ENCODE measurements at regions not wholly inside any gene's neighbourhood (a gene's known extent, or its start where the extent isn't known, plus 50 kb on each side); places are given as distances from the start of the nearest gene placed in this dataset.

DNA sequence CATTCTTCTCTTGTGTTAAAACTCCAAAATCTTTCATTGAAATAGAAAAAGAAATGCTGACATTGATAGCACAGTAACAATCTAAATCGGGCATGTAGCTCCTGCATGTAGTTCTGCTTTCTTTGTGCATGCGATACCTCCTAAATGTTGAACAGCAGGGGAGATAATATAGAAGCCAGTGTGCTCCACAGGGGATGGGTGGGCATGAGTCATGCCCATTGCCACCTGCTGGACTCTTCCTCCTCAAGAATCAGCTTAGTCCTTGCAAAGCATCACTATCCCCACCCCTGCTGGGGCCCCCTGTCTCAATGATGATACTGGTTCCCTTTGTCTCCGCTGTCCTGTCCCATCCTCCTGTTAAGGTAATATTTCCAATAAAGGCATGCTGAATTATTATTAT, 203.0 kb downstream of the RWDD3 start:
- no peak for ATAC-seq

DNA sequence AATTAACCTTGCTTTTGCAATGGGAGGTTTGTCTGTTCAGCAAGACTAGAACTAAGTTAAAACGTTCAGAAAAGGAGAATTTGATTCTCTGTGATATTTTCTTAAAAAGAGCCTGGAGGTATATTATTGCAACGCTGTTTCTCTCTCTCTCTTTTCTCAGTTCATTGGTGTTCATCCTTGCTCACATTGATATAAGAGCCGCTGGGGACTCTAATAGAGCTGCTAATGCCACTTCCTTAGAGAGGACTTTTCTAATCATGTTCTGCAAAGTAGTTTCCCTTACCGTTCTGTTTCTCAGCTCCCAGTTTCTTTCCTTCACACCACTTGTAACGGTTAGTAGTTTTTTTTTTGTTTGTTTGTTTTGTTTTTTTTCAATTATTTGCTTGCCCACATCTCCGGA, 203.8 kb downstream of the RWDD3 start:
- no peak for ATAC-seq

DNA sequence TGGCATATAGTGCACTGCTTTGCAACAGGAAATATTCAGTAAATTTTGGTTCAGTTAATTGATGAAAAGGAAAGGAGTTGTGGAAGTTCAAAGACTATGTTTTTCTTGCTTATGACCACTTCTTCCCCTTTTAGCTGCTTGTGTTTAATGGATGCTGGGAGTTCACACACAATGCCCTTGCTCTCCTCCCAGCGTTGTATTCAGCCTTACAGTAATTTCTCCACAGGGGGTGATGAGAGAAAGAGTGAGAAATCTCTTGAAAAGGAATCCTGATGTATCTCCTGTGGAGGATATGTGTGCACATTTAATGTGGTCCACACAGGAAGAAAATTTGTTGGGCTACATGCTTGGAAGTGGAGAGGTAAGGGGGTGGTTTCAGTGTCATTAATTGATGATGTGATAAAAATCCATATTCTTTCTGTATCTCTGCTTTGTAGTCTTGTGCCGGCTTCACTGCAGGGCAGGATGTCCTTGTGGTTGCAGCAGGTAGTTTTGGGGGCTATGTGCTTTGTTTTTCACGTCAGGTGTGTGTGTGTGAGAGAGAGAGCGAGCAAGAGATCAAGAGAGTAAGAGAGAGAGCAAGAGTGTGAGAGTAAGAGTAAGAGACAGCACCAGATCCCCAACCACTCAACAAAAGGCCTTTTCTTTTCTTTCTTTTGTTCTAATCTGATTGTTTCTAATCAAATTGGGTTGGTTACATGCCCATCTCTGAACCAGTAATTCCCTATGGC, 204.4 kb downstream of the RWDD3 start:
- no peak for ATAC-seq

DNA sequence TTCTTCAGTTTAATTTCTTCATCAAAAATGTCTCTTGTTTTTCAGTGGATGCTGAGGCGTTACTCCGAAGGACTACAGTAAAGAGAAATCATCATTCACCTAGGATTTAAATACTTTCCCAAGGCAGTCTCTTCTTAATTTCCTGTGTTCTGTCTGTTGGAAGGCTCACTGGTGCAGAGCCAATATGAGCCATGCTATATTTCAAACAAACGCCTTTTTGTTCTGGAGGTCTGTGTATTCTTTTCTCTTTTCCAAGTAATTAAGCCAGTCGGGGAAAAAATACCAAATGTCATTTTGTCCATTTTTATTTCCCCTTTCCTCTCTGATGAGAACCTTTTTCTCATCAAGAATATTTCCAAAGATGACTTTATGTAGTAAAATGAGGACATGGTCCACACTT, 206.5 kb downstream of the RWDD3 start:
- no peak for ATAC-seq

DNA sequence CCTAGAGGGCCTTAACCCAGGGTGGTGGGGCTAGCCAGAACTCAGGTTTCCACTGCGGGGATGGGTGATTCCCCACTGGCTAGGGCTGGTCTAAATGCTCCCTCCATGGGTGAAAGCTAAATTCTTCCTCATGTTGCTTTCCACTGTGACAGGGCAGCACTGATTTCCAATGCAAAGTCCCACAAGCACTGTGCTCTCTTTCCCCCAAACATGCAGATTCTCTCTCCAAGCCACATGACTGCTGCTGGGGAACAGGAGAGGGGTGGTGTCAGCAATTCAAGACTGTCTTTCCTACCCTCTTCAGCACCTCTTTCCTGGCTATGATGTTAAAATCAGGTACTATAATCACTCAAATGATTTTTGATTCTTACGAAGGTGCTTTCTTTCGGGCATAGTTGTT, 215.5 kb downstream of the RWDD3 start:
- ATAC-seq, result no peak

DNA sequence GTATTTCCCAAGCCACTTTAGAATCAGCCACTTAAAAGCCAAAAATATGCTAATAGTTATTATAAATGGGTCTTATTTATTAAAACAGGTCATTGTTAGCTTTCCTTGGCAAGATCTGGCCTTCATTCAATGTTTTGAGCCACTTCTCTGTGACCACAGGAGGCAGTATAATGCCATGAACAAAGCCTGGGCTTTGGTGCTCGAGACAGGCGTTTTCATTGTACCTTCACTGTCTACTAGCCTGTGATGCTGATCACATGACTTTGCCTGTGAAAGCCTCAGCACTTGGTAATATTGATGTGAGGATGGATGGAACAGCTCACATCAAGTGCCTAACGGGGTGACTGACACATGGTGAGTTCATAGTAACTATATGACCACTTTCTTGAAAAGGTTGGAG, 217.0 kb downstream of the RWDD3 start:
- ATAC-seq, result no peak

DNA sequence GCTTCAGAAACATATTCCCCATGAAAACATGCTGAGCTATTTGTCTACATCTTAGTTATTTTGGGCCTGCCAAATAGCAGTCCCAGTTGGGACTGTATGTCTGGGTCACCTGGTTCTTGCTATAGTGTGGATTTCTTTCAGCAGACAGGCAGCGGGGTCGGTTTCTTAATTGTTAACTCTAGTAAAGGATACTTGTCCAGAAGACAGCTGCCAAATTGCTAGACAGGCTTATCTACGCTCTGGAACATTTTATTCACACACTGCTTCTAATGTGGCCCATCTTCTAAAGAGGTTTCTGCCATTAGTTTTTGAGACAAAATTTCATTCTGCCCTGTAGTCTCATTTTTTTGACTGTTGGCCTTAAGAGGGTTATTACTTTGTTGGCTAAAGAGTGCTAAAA, 217.9 kb downstream of the RWDD3 start:
- ATAC-seq, result no peak

DNA sequence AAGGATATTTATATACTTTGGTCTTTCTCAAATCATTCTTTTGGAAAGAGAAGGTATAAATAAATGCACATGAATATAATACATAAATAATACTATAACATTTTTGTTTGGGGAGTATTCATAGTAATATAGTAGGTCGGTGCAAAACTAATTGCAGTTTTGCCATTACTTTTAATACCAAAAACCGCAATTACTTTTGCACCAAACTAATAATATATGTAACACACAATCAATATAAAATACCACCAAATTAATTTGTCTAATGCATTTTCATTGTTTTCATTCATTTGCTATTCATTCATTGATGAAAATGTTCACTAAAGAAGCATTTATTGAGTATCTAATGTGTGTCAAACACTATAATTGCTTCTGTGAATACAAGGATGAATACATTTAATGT, 219.0 kb downstream of the RWDD3 start:
- ATAC-seq, result no peak

DNA sequence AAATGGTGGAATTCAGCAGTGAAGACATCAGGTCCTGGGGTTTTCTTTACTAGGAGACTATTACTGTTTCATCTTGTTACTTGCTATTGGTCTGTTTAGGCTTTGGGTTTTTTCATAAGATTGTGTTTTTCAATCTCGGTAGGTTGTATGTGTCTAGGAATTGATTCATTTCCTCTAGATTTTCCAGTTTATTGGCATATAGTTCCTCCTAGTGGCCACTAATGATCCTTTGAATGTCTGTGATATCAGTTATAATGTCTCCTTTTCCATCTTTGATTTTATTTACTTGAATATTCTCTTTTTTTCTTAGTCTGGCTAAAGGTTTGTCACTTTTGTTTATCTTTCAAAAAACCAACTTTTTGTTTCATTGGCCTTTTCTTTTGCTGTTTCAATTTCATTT, 233.0 kb downstream of the RWDD3 start:
- ATAC-seq, result no peak

DNA sequence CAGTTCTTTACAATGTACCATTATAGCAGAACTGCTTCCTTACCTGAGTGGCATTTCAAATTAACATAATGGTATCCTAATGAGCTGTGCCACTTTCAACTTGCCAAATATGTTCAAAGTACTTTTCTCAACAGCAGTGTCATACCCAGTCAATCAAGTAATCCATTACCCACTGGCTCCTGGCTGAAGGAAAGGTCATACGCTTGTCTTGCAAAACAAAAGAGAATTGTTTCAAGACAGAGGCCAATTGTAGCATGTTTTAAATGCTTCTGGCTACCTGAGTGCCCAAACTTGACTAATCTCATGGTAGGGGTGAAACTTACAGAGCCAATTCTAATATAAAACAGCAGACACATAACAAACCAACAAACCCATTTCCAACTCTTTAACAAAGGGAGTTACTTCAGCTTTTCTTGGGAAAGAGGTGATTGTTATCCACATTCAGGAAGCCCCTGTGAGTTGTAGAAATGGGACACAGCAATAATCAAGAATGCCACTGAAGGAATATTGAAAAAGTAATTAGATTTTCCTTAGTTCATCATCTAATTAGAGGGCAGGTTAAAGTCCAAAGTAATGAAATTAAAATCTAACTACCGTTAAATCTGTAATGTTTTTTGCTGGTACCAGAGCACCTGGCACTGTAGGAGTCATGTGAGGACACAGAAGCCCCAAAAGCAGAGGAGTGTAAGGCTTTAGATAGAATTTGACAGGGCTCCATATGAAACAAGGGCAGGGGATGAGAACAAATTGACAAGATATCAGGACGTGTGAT, 241.9 kb downstream of the RWDD3 start:
- ATAC-seq, result no peak

DNA sequence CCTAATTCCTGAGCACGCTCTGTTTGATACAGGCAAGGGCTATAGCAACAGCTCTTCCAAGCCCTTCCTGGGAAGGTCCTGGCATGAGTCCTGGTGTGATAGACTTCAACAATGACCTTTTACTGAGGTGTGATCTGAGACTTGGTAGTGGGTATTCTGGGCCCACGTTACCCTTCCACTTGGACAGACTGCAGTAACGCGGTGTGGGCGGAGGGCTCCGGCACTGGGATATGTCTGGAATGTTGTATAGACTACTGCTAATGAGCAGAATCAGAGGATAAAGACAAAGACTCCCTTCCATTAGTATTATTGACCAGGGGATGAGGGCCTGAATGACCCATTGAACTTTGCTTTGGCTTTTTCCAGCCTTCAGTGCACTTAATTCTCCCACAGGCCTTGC, 262.3 kb downstream of the RWDD3 start:
- no peak for ATAC-seq

DNA sequence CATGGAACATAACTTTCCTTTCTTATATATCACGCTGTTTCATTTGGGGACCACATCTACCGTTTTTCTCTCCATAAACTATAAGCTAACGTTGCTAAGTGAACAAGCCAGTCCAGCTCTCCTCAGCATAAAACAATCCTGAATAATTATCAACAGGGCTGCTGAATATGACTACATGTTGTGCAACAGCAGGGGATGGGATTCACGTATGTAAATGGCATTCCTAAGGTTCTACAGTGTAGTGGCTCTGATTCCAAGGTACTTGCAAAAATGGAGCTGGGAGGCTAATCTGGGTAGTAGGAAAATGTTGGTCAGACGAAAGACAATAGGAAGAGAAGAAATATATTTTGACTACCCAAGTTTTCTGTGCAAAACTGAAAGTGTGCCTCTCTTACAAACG, 262.8 kb downstream of the RWDD3 start:
- ATAC-seq, result no peak

DNA sequence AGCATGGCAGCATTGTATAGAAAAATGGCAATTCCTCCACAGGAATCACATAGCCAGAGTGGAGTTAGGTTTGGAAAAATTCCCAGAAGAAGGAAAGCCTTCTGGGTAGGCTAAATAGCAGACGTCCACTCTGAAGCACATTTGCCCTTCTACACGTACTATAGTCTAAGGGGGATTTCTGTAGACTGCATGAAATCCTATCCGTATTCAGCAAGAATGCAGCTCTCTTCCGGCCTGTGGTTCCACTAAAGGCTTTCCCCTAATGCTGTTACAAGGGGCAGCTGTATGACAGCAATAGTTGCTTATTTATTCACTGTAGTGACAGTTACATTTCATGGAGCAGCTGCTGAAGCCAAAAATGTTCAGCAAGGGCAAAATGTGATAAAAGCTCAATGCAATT, 263.6 kb downstream of the RWDD3 start:
- no peak for ATAC-seq

DNA sequence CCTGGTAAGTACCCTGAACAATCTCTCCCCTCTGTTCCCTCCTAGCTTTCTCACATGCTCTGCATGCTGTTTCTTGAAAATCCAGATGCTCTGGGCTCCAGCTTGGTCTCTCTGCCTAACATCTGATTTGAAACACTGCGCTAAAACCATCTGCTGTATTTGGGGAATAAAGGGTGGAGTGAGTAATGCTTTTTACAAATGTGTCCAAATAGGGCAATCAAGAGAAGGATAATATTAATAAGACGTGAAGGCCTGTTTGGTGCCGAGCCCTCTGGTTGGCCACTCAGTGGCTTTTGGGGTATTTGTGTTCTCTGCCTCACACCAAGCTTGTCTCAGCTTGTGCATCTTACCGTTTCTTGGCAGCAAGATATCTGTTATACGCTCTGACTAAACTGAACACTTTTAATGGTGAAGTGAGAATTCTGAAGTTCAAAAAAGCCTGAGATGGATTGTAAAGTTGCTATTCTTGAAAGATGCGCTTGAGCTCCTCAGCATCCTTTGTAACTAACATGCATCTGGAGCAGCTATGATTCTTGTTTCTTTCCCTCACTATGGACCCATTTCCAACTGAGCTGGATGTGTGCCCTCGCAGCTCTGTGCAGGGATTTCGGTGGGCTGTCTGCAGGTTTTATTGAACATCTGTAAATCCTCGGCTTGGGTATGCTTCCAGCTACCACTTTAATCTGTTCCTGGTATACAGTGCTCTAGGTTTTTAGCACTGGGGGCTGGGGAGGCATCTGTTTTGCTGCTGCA, 269.4 kb downstream of the RWDD3 start:
- peak; percentile 48 for ATAC-seq

DNA sequence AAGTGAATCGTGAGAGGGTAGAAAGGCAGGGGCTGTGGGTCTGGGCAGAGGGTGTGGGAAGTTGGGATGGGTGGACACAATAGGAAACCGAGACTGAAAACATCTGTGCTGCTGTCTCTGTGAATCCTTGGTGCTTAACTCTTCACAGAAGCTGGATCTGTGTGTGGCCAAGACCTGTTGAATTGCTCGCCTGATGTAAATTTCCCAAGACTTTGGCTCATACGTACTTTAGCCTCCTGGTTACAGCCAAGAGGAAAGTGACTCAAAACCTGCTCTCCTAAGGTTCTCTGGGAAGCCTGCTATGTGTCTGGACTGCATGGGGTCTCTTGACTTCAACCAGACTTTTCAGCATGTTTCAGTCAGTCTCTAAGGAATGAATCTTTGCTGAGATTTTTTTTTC, 270.3 kb downstream of the RWDD3 start:
- ATAC-seq, result no peak

DNA sequence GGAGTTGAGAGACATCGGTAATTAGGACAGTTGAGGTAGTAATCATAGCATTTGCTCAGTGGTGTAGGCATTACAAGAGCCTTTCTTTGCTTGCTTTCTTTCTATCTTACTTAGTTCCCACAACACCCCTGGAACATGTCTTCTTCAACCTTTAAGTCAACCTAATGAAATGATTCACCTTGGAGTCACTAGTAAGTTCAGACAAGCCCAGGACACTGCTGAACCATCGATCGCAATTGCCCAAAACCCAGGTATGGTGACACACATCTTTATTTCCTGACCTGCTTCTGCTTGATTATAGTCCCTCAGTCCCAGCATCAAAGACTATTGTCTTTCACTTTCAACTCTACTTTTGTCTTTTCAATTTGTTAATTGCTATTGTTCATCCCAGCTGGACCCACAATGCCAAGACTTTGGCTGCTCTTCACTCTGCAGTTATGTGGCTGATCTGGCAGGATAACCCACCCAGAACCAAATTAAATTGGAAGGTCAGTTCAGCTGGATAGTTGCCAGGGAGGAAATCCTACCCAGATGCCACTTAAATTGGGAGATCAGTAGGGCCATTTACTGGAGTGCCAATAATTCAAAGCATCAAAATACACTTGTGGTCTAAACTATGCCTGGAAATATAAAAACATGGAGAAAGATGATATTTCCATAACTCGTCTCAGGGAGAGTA, 272.9 kb downstream of the RWDD3 start:
- no peak for ATAC-seq

DNA sequence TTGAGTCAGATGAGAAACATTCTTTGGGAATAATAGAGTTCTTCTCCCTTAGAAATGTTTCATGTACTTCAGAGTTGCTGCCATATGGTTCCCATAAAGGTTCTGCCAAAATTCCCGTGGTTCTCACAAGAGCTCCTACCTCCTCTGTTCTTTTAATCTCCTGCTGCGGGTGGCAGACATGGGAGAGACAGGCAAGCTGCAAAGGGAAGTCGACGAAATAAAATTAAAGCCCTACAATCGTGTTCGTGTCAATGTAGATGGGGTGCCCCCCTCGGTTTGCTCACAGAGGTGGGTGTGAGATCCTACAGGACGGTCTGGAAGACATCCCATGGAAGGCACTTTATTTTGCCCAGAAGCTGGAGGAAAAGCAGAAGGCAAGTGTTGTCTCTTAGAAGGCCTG, 276.0 kb downstream of the RWDD3 start:
- no peak for ATAC-seq

DNA sequence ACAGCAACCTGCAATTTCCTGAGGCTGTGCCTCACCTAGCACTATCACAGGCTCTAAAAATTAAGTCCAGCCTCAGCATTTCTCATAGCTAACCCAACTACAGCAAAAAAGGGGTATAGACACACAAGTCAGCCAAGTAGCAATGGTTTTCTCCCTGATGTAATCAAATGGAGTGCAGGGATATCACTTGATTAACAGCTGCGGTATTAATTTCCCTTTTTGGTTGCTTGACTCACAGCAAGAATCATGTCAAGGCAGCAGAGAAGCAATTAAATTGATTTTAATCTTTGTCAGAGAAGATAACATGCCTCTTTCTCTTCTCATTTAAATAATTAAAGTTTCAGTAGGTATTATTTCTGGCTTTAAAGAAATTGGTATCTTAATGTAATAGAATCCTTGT, 278.9 kb downstream of the RWDD3 start:
- ATAC-seq, result no peak

DNA sequence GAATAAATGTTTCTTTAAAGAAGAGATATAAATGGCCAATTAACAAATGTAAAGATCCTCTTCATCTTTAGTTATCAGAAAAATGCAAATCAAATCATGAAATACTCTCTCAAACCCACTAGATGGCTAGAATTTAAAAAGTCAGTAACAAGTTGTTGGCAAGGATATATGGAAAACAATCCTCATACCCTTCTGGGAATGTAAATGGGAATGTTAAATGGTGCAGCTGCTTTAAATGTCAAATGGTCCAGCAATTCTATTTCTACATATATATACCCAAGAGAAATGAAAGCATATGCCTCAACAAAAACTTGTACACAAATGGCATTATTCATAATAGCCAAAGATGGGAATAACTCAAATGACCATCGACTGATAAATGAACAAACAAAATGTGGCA, 283.5 kb downstream of the RWDD3 start:
- no peak for ATAC-seq

DNA sequence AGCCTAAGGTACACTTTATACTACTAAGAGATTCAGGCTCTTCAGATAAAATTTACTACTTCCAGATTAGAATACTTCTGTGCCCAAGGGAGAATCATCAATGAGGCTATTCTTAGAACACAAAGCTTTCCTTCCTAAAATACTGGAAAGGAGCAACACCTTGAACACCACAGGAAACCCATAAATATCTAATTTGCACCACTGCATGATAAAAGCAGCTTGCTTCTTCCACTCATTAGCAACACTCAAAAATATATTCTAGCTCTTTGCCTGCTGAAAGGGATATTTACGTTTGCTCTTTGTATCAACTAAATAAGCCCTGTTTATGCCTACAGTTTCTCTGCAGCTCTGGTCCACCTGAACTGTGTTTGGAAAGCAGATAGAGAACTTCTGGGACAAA, 284.3 kb downstream of the RWDD3 start:
- ATAC-seq, result no peak

DNA sequence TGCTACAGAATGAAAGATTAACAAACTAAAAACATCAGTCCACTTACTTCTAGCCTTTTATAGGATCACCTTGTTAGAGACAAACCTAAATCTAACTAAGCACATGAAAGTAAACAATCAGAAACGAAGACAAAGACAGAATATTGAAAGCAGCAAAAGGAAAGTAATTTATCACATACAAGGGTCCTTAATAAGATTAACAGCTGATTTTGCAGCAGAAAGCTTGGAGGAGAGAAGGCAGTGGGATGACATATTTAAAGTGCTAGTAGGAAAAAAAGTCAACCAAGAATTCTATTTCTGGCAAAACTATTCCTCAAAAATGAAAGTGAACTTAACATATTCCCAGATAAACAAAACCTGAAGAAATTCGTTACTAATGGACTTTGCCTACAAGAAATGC, 286.4 kb downstream of the RWDD3 start:
- ATAC-seq, result no peak

DNA sequence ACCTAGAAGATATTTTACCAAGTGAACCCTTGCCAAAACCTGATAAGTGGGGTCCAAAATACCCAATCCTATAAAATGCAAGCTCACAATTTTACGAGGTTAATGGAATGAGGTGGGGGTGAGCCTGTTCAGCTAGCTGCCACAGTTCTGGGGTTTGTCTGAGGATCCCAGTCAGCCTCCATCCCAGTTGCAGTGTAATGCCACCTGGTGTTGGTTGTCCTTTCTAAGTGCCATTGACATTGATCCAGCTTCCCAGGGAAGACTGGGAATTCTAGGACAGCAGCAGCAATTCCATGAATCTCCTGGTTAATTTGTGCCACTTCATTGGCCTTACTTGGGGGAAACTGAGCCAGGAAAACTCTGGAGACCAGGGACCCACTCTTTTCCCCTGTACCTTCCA, 298.3 kb downstream of the RWDD3 start:
- ATAC-seq, result no peak

DNA sequence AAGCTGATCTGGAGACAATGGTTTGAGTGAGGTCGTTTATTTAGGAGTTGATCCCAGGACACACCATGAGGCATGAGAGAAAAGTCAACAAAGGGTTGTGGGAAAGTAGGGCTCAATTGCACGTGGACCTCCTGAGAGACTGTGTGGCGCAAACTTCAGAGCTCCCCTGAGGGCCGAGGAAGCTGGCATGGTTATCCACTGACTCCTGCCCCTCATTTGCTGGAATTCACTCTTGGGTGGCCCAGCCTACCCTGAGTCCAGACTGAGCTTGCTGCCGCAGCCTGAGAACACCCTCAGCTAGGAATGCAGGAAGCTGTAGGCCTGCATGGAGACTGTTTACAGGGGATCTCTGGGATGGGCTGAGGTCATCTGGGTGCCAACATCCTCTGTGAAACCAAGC, 301.0 kb downstream of the RWDD3 start:
- no peak for ATAC-seq
